SKM-1 (cell line): ENCODE measurements at regions not wholly inside any gene's neighbourhood (a gene's known extent, or its start where the extent isn't known, plus 50 kb on each side); places are given as distances from the start of the nearest gene placed in this dataset.

Experiments
- DNase-seq: peaks from one replicate; lab custom pipeline; 2025; ENCODE audit not compliant: unreplicated experiment; lab: John Stamatoyannopoulos, UW

- DNase-seq: no peak
These were observed 232.6 kb upstream of the HABP2 start for GRCh38 chr10:113320211-113320610.

GRCh38 chr10:113320987-113321386 lies 231.9 kb upstream of the HABP2 start:
- DNase-seq: no peak

GRCh38 chr10:113322843-113323242 lies 230.0 kb upstream of the HABP2 start:
- DNase-seq: peak; percentile 23

- DNase-seq: no peak
These were observed 228.9 kb upstream of the HABP2 start for GRCh38 chr10:113323985-113324384.

- DNase-seq: peak; percentile 11
These were observed 226.4 kb upstream of the HABP2 start for GRCh38 chr10:113326160-113327111.

- no peak for DNase-seq
These were observed 223.7 kb upstream of the HABP2 start for GRCh38 chr10:113329121-113329596.

GRCh38 chr10:113331961-113332360 lies 220.9 kb upstream of the HABP2 start:
- no peak for DNase-seq

- no peak for DNase-seq
These were observed 219.5 kb upstream of the HABP2 start for GRCh38 chr10:113333313-113333712.

- no peak for DNase-seq
These were observed 217.3 kb upstream of the HABP2 start for GRCh38 chr10:113335592-113335991.

GRCh38 chr10:113336549-113337130 lies 216.2 kb upstream of the HABP2 start:
- no peak for DNase-seq

GRCh38 chr10:113337142-113337541 lies 215.7 kb upstream of the HABP2 start:
- DNase-seq: no peak

- DNase-seq: no peak
These were observed 213.7 kb upstream of the HABP2 start for GRCh38 chr10:113339121-113339520.

- DNase-seq: no peak
These were observed 212.6 kb upstream of the HABP2 start for GRCh38 chr10:113340282-113340681.

GRCh38 chr10:113341138-113341537 lies 211.7 kb upstream of the HABP2 start:
- no peak for DNase-seq

GRCh38 chr10:113345826-113346624 lies 206.8 kb upstream of the HABP2 start:
- DNase-seq: no peak

- DNase-seq: no peak
These were observed 205.3 kb upstream of the HABP2 start for GRCh38 chr10:113347508-113347907.

GRCh38 chr10:113348694-113349093 lies 204.2 kb upstream of the HABP2 start:
- DNase-seq: no peak

GRCh38 chr10:113350311-113351040 lies 202.4 kb upstream of the HABP2 start:
- no peak for DNase-seq

- DNase-seq: no peak
These were observed 198.1 kb upstream of the HABP2 start for GRCh38 chr10:113354711-113355110.

- DNase-seq: no peak
These were observed 195.8 kb upstream of the HABP2 start for GRCh38 chr10:113356794-113357680.
